Activated T-cell treated with anti-CD3 and anti-CD28 coated beads, Interleukin-2, amount 50 U/mL, for 72 hours (primary cell): ENCODE measurements at regions not wholly inside any gene's neighbourhood (a gene's known extent, or its start where the extent isn't known, plus 50 kb on each side); places are given as distances from the start of the nearest gene placed in this dataset.
"Not testable (repeated sequence)": the region's sequence is repeated elsewhere in the genome, so short reads cannot be mapped to it uniquely, and the experiment has no call there.

Experiments
- ATAC-seq, 2 donors: fragments of 150-1000 bp; cut with Tn5 transposase; replicated peaks in 1 of 2; 2 replicates each; pipeline ENCODE4 v1.10.0; 2021; ENCODE audit warnings: moderate library complexity in 2 of 2, mild to moderate bottlenecking in 1 of 2
- DNase-seq, 2 donors: peaks; one replicate each; pipeline ENCODE4 v3.0.0; 2021 to 2022; ENCODE audit warnings: mixed read lengths in 1 of 2
- H3K27ac Mint-ChIP-seq: one replicate; pipeline ENCODE4 v1.8.0; 2022; ENCODE audit warnings: mild to moderate bottlenecking, moderate library complexity, mixed read lengths
- H3K27me3 Mint-ChIP-seq: one replicate; pipeline ENCODE4 v1.8.0; 2022; ENCODE audit warnings: low read depth, mixed read lengths
- H3K36me3 Mint-ChIP-seq, 2 donors: one replicate each; pipeline ENCODE4 v1.8.0; 2022; ENCODE audit warnings: mixed read lengths in 2 of 2, mild to moderate bottlenecking in 1 of 2; ENCODE audit not compliant: insufficient read depth in 2 of 2
- H3K4me1 Mint-ChIP-seq: one replicate; pipeline ENCODE4 v1.8.0; 2022; ENCODE audit warnings: low read depth, mixed read lengths
- H3K4me3 Mint-ChIP-seq, 2 donors: one replicate each; pipeline ENCODE4 v1.8.0; 2022; ENCODE audit warnings: mild to moderate bottlenecking in 2 of 2, mixed read lengths in 2 of 2, moderate library complexity in 2 of 2
- H3K9me3 Mint-ChIP-seq, 2 donors: one replicate each; pipeline ENCODE4 v1.8.0; 2022; ENCODE audit warnings: mixed read lengths in 2 of 2

DNA sequence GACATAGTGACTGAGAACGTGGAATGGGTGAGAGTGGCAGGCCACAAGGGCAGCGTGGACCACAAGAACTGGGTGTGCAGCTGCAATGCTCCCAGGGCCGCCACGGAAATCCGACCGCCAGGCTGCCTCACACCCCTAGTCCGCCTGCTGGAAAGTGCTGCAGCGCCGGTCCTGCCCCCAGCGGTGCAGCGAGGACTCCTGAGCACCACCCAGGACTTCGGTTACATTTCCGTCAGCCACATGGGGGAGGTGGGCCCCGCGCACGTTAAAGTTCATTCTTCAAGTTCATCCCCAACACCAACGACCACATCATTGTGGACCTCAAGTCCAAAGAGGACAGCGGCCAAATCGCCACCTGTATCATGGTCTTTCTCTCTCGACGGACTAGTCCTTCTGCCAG, 126.1 kb upstream of the CARMIL1 start:
- Mint-ChIP-seq H3K4me1 (peaks cover 33% of the 10 kb centered on the region), H3K27ac (no peak overlapping the region), H3K4me3 (no peak overlapping the region), H3K9me3 (peaks cover 7 to 8% of the 10 kb centered on the region in 2 donors), H3K36me3 (peaks cover 5 to 12% of the 10 kb centered on the region in 2 donors), H3K27me3 (no peaks in the 10 kb centered on the region)
- no peak for ATAC-seq
- DNase-seq: no peak

GRCh38 chr6:25154034-25154596, 125.1 kb upstream of the CARMIL1 start:
- H3K36me3 Mint-ChIP-seq: peaks cover 4 to 11% of the 10 kb centered on the region in 2 donors
- H3K9me3 Mint-ChIP-seq: peaks cover 5 to 7% of the 10 kb centered on the region in 2 donors
- ATAC-seq: no peak
- H3K27ac Mint-ChIP-seq: no peak overlapping the region
- H3K27me3 Mint-ChIP-seq: no peaks in the 10 kb centered on the region
- H3K4me3 Mint-ChIP-seq: no peak overlapping the region
- no peak for DNase-seq
- H3K4me1 Mint-ChIP-seq: peaks cover 33% of the 10 kb centered on the region

- no peaks in the 10 kb centered on the region for H3K27me3 Mint-ChIP-seq
- H3K4me3 Mint-ChIP-seq: peak overlapping the region in 1 of 2 donors; percentile 30
- H3K36me3 Mint-ChIP-seq: peaks cover 7 to 20% of the 10 kb centered on the region in 2 donors
- DNase-seq: no peak
- peaks cover 33% of the 10 kb centered on the region for H3K4me1 Mint-ChIP-seq
- H3K9me3 Mint-ChIP-seq: peaks cover 11 to 15% of the 10 kb centered on the region in 2 donors
- no peak overlapping the region for H3K27ac Mint-ChIP-seq
- peak; percentile 46 to 56 for ATAC-seq
These were observed 124.0 kb upstream of the CARMIL1 start for GRCh38 chr6:25155211-25155610.

DNA sequence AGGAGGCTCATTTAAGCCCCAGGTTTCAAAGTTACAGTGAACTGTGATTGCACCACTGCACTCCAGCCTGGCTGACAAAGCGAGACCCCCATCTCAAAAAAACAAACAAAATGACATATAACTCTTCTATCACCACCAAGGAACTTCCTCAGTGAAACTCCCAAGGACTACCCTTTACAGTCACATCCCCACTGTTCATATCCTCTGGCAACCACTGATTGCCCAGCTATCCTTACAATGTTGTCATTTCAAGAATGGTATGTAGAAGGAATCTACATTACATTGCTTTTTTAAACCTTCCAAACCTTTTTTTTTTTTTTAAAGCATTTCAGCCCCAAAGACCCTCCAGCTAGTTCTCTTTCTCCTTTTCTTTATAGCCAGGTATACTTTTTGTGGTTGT, 123.1 kb upstream of the CARMIL1 start:
- Mint-ChIP-seq H3K36me3 (peaks cover 10 to 27% of the 10 kb centered on the region in 2 donors), H3K27ac (no peak overlapping the region), H3K27me3 (no peaks in the 10 kb centered on the region), H3K4me3 (no peak overlapping the region), H3K9me3 (peaks cover 14 to 20% of the 10 kb centered on the region in 2 donors), H3K4me1 (peaks cover 28% of the 10 kb centered on the region)
- DNase-seq (no peak), ATAC-seq (no peak)

GRCh38 chr6:25157183-25157582, 122.0 kb upstream of the CARMIL1 start:
- ATAC-seq (no peak), DNase-seq (no peak)
- peaks cover 12 to 29% of the 10 kb centered on the region in 2 donors for H3K36me3 Mint-ChIP-seq
- no peaks in the 10 kb centered on the region for H3K27me3 Mint-ChIP-seq
- peaks cover 27% of the 10 kb centered on the region for H3K4me1 Mint-ChIP-seq
- H3K4me3 Mint-ChIP-seq: no peak overlapping the region
- H3K27ac Mint-ChIP-seq: no peak overlapping the region
- peaks cover 16 to 20% of the 10 kb centered on the region in 2 donors for H3K9me3 Mint-ChIP-seq

- Mint-ChIP-seq H3K27ac (no peak overlapping the region), H3K27me3 (no peaks in the 10 kb centered on the region), H3K9me3 (peaks cover 16 to 20% of the 10 kb centered on the region in 2 donors), H3K4me3 (no peak overlapping the region), H3K36me3 (peaks cover 12 to 29% of the 10 kb centered on the region in 2 donors), H3K4me1 (peaks cover 27% of the 10 kb centered on the region)
- no peak for DNase-seq
- ATAC-seq: no peak
These were observed 121.3 kb upstream of the CARMIL1 start for GRCh38 chr6:25157842-25158241.

- H3K9me3 Mint-ChIP-seq: peaks cover 16 to 20% of the 10 kb centered on the region in 2 donors
- not testable (repeated sequence) for H3K27ac Mint-ChIP-seq, H3K4me3 Mint-ChIP-seq, DNase-seq, H3K27me3 Mint-ChIP-seq, ATAC-seq
- H3K4me1 Mint-ChIP-seq: peaks cover 28% of the 10 kb centered on the region
- peaks cover 16 to 37% of the 10 kb centered on the region in 2 donors for H3K36me3 Mint-ChIP-seq
These were observed 119.0 kb upstream of the CARMIL1 start for GRCh38 chr6:25160134-25160533.

DNA sequence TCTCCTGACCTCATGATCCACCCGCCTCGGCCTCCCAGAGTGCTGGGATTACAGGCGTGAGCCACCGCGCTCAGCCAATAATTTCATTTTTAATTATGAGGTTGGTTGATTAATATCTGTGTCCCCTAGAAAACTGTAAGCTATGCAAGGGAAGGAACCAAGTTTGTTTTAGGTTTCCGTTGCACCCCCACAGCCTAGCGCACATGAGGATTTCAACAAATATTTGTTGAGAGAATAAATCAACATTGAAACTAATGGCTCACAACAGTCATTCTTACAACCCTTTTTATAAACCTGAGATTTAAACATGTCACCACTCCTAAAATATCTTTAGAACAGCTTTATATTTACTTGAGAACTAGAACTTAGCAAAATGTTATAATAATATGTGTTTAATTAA, 114.0 kb upstream of the CARMIL1 start:
- Mint-ChIP-seq H3K36me3 (peaks cover 9 to 18% of the 10 kb centered on the region in 2 donors), H3K4me3 (peak overlapping the region; percentile 55 to 88), H3K27me3 (no peaks in the 10 kb centered on the region), H3K9me3 (peaks cover 5% of the 10 kb centered on the region in 2 donors), H3K4me1 (peaks cover 50% of the 10 kb centered on the region), H3K27ac (no peak overlapping the region)
- no peak for ATAC-seq
- no peak for DNase-seq

DNA sequence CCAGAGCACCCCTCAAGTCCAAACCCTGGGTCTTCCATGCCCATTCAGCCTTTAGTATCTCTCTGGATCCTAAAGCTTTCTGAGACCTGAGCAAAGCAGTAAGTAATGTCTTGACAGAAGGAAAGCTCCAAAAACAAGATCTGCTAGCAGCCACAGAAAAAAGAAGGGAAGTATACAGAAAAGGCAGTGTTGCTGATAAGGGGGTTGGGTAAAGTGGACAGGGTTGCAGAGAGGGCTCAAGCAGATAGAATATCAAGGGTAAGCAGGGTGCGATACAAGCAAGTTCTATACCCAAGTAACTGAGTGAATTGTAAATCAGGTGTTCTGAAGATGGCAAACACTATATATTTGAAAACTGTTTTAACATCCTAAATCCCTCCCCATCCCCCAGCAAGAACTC, 113.4 kb upstream of the CARMIL1 start:
- Mint-ChIP-seq H3K36me3 (peaks cover 8 to 13% of the 10 kb centered on the region in 2 donors), H3K9me3 (peaks cover 2 to 3% of the 10 kb centered on the region in 2 donors), H3K4me3 (peak overlapping the region; percentile 64 to 88), H3K4me1 (peaks cover 56% of the 10 kb centered on the region), H3K27me3 (no peaks in the 10 kb centered on the region), H3K27ac (peak overlapping the region; percentile 75)
- ATAC-seq (no peak), DNase-seq (no peak)

DNA sequence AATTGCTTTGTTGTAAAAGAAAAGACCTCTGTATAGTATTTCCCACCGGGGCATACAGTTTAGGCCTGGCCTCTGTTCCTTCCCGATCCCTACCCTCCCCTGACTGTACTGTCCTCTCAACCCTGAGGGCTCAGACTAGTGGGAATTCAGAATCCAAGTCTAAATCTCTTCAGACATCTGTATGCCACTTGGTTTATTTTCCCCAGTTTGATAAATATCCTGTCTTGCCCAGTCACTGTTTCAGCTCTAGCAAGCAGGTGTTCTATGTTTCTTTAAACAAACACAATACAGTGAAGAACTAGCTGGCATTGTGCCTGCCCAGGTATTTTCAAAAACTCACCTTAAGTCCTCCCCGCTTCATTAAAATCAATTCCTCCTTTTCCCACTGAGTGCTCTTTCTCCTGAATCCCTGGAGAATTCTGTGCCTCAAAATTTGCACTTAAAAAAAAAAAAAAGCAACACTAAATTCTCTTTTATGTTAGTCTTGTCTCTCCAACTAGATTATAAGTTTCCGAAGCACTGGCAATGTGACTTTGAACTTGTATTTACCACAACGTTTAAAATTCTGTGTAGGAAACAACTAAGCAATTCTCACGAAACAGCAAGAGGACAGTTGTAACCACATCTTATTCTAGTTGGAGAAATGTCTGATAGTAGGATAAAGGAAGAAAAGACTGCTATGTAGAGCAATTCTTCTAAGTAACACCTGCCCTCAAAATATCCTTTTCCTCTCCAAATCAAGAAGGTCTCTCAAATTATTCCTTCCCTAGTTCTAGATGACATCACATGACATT, 112.0 kb upstream of the CARMIL1 start:
- Mint-ChIP-seq H3K27ac (peak overlapping the region; percentile 93), H3K4me3 (peak overlapping the region; percentile 55 to 84), H3K27me3 (no peaks in the 10 kb centered on the region), H3K4me1 (peaks cover 68% of the 10 kb centered on the region), H3K9me3 (no peaks in the 10 kb centered on the region), H3K36me3 (peaks cover 4 to 8% of the 10 kb centered on the region in 2 donors)
- ATAC-seq (peak in 1 of 2 donors; percentile 22), DNase-seq (no peak)

GRCh38 chr6:25167961-25168360, 111.2 kb upstream of the CARMIL1 start:
- peaks cover 4 to 8% of the 10 kb centered on the region in 2 donors for H3K36me3 Mint-ChIP-seq
- DNase-seq (no peak), ATAC-seq (no peak)
- no peak overlapping the region for H3K4me3 Mint-ChIP-seq
- no peaks in the 10 kb centered on the region for H3K27me3 Mint-ChIP-seq
- no peaks in the 10 kb centered on the region for H3K9me3 Mint-ChIP-seq
- H3K27ac Mint-ChIP-seq: peak overlapping the region; percentile 93
- H3K4me1 Mint-ChIP-seq: peaks cover 72% of the 10 kb centered on the region

- Mint-ChIP-seq H3K4me3 (no peak overlapping the region), H3K27ac (no peak overlapping the region), H3K36me3 (peaks cover 4 to 8% of the 10 kb centered on the region in 2 donors), H3K27me3 (no peaks in the 10 kb centered on the region), H3K9me3 (no peaks in the 10 kb centered on the region), H3K4me1 (peaks cover 79% of the 10 kb centered on the region)
- no peak for ATAC-seq
- DNase-seq: no peak
These were observed 110.5 kb upstream of the CARMIL1 start for GRCh38 chr6:25168637-25169036.

DNA sequence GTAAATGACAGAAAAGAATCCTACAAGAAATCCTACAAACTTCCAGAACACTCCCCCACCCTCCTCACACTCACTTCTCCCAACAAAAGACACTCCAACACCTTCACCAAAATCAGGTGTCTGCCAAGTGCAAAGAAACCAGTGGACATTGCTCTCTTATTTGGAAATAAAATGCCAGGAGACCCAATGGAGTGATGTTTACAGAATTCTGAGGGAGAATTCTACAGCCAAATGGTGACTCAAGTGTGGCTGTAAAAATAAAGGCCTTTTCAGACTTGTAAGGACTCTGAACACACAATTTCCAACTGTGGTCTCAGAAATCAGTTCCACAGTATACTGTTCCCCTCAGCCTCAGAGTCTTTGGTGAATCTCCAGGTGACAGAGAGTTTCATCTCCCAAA, 109.6 kb upstream of the CARMIL1 start:
- ATAC-seq (no peak), DNase-seq (no peak)
- Mint-ChIP-seq H3K4me1 (peaks cover 85% of the 10 kb centered on the region), H3K4me3 (peak overlapping the region in 1 of 2 donors; percentile 10), H3K9me3 (no peaks in the 10 kb centered on the region), H3K27me3 (no peaks in the 10 kb centered on the region), H3K36me3 (peaks cover under 1 to 5% of the 10 kb centered on the region in 2 donors), H3K27ac (peak overlapping the region; percentile 35)
